Esophagus squamous epithelium (tissue), 4 donors: ENCODE measurements at regions not wholly inside any gene's neighbourhood (a gene's known extent, or its start where the extent isn't known, plus 50 kb on each side); places are given as distances from the start of the nearest gene placed in this dataset.

Experiments
- POLR2A ChIP-seq, 4 donors: fragments of 450-650 bp; IDR thresholded peaks; one replicate each; pipeline ENCODE4 v1.6.1; 2017; ENCODE audit warnings: antibody characterized with exemption in 4 of 4, mild to moderate bottlenecking in 4 of 4, moderate library complexity in 3 of 4
- TF ChIP-seq, protein P1 (sequence below), 6 experiments: fragments of 450-650 bp in 4 of 6; fragments of 200-600 bp in 2 of 6; sonication (generic) in 2 of 6; IDR thresholded peaks; one replicate each; pipeline ENCODE4 v1.5.1; 2016 to 2019; ENCODE audit warnings: antibody characterized with exemption in 6 of 6, mild to moderate bottlenecking in 4 of 6, moderate library complexity in 4 of 6

DNA sequence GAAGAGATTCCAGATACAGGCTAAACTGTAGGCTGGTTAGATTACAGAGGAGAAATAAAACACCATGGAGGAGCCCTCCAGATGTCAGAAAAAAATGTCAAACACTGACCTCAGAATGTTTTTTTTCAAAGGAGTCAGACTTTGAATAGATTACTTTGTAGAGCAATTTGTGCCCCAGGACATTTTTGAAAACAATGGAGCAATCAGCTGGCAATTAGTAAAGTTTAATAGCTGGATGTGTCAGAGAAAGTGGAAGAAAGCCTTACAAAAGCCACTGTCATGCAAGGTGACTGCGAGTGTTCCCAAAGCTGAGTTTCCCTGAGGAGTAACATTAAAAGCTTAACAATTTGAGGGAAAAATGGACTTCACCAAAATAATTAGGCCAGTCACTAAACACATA lies 417.8 kb upstream of the CTNND2 start:
- TF ChIP-seq, protein P1, sequence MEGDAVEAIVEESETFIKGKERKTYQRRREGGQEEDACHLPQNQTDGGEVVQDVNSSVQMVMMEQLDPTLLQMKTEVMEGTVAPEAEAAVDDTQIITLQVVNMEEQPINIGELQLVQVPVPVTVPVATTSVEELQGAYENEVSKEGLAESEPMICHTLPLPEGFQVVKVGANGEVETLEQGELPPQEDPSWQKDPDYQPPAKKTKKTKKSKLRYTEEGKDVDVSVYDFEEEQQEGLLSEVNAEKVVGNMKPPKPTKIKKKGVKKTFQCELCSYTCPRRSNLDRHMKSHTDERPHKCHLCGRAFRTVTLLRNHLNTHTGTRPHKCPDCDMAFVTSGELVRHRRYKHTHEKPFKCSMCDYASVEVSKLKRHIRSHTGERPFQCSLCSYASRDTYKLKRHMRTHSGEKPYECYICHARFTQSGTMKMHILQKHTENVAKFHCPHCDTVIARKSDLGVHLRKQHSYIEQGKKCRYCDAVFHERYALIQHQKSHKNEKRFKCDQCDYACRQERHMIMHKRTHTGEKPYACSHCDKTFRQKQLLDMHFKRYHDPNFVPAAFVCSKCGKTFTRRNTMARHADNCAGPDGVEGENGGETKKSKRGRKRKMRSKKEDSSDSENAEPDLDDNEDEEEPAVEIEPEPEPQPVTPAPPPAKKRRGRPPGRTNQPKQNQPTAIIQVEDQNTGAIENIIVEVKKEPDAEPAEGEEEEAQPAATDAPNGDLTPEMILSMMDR (IDR thresholded peaks at IDR 0.05): no peak
- TF ChIP-seq POLR2A (IDR thresholded peaks at IDR 0.05): no peak
